Islet of Langerhans (tissue), 1 donor: ENCODE measurements at regions not wholly inside any gene's neighbourhood (a gene's known extent, or its start where the extent isn't known, plus 50 kb on each side); places are given as distances from the start of the nearest gene placed in this dataset.
"Not testable (repeated sequence)": the region's sequence is repeated elsewhere in the genome, so short reads cannot be mapped to it uniquely, and the experiment has no call there.

Source experiments
- FAIRE-seq: peaks from one replicate; lab custom pipeline; 2011; peaks lifted over from hg19 to GRCh38; lab: Jason Lieb, UNC

- no peak for FAIRE-seq
Observed at GRCh38 chr6:145277358-145278086, 457.8 kb downstream of the EPM2A start.

GRCh38 chr6:145278163-145278807, 457.0 kb downstream of the EPM2A start:
- FAIRE-seq, result no peak

GRCh38 chr6:145279551-145279950, 455.8 kb downstream of the EPM2A start:
- FAIRE-seq, result no peak

- FAIRE-seq, result no peak
Observed at GRCh38 chr6:145279993-145280392, 455.3 kb downstream of the EPM2A start.

- FAIRE-seq, result not testable (repeated sequence)
Observed at GRCh38 chr6:145283209-145283608, 452.1 kb downstream of the EPM2A start.

GRCh38 chr6:145283856-145284255, 451.5 kb downstream of the EPM2A start:
- no peak for FAIRE-seq

- no peak for FAIRE-seq
Observed at GRCh38 chr6:145286916-145287315, 448.4 kb downstream of the EPM2A start.

- no peak for FAIRE-seq
Observed at GRCh38 chr6:145289573-145289972, 445.7 kb downstream of the EPM2A start.

- FAIRE-seq, result no peak
Observed at GRCh38 chr6:145290122-145290521, 445.2 kb downstream of the EPM2A start.

DNA sequence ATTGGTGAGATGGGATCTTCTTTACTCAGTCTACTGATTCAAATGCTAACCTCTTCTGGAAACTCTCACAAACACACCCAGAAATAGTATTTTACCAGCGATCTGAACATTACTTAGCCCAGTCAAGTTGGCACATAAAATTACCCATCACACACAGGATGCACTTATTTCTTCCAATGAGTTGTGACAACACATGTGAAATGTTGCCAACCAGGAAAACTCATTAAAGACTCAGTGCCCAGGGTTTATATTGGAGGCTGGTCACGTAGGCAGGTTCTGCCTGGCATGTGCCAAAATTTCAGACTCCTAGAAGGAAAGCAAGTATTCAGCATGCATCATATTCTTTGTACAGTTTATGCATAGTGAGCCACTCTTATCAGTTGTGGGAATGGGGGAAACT, 443.3 kb downstream of the EPM2A start:
- FAIRE-seq, result no peak

DNA sequence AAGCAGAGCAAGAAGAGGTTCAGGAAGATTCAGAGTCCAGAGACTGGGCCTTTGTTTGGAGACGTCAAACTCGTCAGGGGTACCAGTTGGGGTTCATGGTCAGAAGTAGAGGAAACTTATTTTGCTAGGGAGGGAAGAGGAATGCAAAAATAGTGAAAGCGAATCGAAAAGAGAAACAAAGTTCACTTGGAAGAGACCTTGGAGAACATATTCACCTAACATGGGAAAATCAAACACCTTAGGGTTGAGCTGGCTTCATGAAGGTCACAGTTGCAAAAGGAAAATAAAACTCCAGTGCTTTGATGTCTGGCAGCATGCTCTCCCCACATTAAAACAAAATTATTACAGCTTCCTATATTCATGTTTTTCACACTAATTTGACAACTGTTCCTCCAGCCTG, 440.4 kb downstream of the EPM2A start:
- FAIRE-seq, result no peak

DNA sequence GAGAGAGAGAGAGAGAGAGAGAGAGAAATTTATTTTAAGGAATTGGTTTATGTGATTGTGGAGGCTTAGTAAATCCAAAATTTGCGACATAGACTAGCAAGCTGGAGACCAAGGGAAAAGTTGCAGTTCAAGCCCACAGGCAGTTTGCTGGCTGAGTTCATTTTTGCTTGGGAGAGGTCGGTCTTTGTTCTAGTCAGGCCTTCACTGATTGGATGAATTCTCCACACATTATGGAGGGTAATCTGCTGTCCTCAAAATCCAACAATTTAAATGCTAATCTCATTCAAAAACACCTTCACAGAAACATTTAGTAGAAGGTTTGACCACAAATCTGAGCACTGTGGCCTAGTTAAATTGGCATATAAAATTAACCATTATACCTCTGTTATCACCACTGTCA, 439.6 kb downstream of the EPM2A start:
- no peak for FAIRE-seq

DNA sequence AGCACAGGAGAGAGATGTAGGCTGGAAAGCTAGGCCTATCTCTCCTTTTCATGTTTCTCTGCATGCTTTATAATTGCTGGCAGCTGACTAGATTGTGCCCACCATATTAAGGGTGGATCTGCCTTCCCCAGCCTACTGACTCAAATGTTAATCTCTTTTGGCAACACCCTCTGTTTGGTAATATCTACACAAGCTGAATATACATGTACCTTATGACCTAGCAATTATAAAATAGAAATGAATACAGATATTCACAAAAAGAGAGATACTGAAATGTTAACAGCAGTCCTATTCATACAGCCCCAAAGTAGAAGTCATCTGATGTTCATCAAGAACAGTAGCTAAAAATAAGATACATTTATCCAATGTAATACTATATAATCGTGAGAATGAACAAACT, 429.6 kb downstream of the EPM2A start:
- FAIRE-seq, result no peak

DNA sequence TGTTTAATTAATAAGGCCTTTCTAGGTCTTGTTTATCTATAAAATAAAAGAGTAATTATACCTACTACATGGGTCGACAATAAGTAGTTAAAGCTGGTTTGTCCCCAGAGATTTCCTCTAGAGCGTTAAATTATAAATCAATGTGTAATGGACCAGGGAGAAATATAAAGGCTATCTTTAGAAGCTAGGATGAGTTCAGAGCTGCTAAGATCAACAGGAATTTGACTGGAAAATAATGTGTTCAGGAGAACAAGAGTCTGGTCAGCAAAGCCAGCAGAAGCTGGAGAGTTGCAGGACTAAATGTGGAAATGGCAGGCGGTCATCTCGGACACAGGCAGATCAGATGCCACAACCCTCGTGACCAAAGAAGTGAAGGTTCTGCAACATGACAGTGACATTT, 428.8 kb downstream of the EPM2A start:
- FAIRE-seq, result peak; percentile 93

- peak; percentile 91 for FAIRE-seq
Observed at GRCh38 chr6:145309842-145310535, 425.3 kb downstream of the EPM2A start.

- no peak for FAIRE-seq
Observed at GRCh38 chr6:145312481-145312880, 422.8 kb downstream of the EPM2A start.

DNA sequence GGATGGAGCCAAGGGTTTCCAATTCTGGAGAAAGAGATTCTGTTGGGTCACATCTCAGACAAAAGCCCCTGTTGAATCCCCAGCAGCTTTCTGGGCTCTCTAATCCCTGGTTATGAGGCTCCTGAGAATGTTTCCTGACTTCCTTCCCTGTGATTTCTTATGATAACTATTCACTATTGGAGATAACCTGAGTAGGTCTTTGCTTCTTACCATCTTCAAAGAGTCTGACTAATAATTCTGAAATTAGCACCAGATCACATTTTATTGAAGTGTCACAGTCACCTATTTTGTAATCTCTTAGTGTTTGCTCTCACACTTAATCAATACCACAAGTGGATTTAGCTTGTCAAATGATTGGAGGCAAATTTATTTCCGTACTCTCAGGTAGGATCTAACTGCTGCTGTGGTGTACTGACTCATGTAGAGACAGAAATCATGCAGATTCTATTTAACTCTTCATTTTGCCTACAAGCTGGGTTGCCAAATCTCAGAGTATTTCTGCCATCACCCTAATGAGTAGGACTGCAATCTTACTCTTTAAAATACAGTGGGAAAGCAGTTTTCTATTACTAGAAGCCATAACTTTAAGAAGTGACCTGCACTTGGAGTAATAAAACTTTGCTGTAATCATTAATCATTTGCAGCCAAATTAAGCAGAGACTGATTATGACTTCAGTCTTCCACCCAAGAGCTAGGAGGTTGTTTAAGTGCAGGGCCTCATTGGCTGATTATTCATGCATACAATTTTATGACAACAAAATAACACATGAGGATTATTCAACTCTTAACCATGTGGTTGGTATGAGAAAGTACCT, 422.1 kb downstream of the EPM2A start:
- FAIRE-seq, result peak; percentile 56

GRCh38 chr6:145315982-145316600, 419.2 kb downstream of the EPM2A start:
- FAIRE-seq, result no peak

DNA sequence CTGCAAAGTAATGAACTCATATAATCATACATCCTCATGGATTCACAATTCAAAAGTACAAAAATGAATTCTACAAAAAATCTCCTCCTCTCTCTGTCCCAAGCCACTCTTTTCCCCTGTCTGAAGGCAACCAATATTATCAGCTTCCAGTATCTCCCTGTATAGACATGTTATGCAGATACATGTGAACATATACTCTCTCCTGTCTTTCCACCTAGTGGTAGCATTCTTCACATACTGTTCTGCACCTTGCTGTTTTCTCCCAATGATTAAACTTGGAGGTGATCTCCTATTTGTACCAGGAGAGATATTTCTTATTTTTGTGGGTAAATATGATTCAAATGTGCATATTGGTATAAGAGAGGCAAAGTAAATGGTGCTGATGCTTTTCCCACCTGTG, 416.4 kb downstream of the EPM2A start:
- FAIRE-seq, result no peak

GRCh38 chr6:145319605-145320004, 415.7 kb downstream of the EPM2A start:
- no peak for FAIRE-seq

DNA sequence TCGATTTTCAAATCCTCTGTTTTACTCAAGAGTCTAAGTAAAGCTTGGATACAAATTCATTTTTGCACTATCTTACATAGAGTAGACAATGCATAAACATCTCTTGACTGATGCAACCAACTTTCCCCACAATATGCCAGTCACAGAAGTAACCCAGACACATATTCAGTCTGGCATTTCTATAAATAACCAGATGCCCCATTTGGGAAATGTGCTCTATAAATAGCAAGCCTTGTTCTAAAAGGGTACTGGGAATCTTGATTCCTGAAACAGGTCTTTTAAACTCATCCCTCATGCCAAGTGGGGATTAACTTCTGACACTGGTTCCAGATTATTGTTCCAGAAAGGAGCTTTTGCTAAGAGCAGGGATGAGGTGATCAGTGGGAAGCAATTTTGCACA, 411.7 kb downstream of the EPM2A start:
- FAIRE-seq, result no peak

- no peak for FAIRE-seq
Observed at GRCh38 chr6:145327586-145327985, 407.7 kb downstream of the EPM2A start.
